Body of pancreas (tissue), 4 donors: ENCODE measurements at regions not wholly inside any gene's neighbourhood (a gene's known extent, or its start where the extent isn't known, plus 50 kb on each side); places are given as distances from the start of the nearest gene placed in this dataset.

ENCODE experiments used
- POLR2A ChIP-seq, 3 donors: fragments of 450-650 bp; IDR thresholded peaks; one replicate each; pipeline ENCODE4 v1.6.1; 2016; ENCODE audit warnings: antibody characterized with exemption in 3 of 3, mild to moderate bottlenecking in 2 of 3
- TF ChIP-seq, protein P1 (sequence below), 7 experiments: fragments of 450-650 bp in 4 of 7; fragments of 200-600 bp in 3 of 7; sonication (generic) in 3 of 7; IDR thresholded peaks; one replicate each; pipeline ENCODE4 v1.5.1; 2016 to 2019; ENCODE audit warnings: antibody characterized with exemption in 7 of 7

DNA sequence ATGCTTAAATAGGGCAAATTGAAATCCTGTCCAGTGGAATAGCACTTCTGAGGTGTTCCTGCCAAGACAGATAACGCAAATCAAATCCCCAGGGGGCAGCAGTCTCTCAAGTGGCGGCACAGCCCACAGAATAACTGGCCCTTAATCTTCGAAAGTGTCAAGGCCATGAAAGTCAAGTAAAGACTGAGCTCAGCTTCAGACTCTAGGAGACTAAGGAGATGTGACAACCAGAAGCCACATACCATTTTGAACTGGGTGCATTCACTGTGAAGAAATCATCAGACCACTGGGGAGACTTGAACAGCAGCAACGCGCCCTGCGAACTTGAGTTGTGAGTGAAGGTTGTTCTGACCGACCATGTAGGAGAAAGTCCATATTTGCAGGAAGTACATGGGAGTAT lies 66.0 kb upstream of the ASAP2 start:
- TF ChIP-seq, protein P1, sequence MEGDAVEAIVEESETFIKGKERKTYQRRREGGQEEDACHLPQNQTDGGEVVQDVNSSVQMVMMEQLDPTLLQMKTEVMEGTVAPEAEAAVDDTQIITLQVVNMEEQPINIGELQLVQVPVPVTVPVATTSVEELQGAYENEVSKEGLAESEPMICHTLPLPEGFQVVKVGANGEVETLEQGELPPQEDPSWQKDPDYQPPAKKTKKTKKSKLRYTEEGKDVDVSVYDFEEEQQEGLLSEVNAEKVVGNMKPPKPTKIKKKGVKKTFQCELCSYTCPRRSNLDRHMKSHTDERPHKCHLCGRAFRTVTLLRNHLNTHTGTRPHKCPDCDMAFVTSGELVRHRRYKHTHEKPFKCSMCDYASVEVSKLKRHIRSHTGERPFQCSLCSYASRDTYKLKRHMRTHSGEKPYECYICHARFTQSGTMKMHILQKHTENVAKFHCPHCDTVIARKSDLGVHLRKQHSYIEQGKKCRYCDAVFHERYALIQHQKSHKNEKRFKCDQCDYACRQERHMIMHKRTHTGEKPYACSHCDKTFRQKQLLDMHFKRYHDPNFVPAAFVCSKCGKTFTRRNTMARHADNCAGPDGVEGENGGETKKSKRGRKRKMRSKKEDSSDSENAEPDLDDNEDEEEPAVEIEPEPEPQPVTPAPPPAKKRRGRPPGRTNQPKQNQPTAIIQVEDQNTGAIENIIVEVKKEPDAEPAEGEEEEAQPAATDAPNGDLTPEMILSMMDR (IDR thresholded peaks at IDR 0.05), result no peak
- TF ChIP-seq POLR2A (IDR thresholded peaks at IDR 0.05), result no peak
